ENCODE measurements at regions not wholly inside any gene's neighbourhood (a gene's known extent, or its start where the extent isn't known, plus 50 kb on each side); places are given as distances from the start of the nearest gene placed in this dataset.

GRCh38 chr2:138335036-138335435 is 166.5 kb upstream of the SPOPL start:
- Histone ChIP-seq H4K20me1 (ENCODE audit: insufficient read depth, low read length) (no peaks in the 10 kb centered on the region), H3K9me3 (ENCODE audit: insufficient read depth, low read length, severe bottlenecking) (no peaks in the 10 kb centered on the region), H3K4me1 (ENCODE audit: insufficient read depth, low read length) (no peaks in the 10 kb centered on the region), H3K27ac (ENCODE audit: low read length) (no peak overlapping the region), H3K36me3 (ENCODE audit: insufficient read depth, low read length) (no peaks in the 10 kb centered on the region), H3K4me2 (ENCODE audit: insufficient read depth, low read length) (no peak overlapping the region), H2AFZ (ENCODE audit: low read depth, low read length) (no peak overlapping the region), H3K4me3 (ENCODE audit: low read depth in 1 of 2, low read length in 2 of 2) (no peak overlapping the region), H3K79me2 (ENCODE audit: insufficient read depth, low read length) (no peaks in the 10 kb centered on the region), H3K27me3 (ENCODE audit: insufficient read depth, low read length, poor library complexity) (no peaks in the 10 kb centered on the region), H3K9ac (ENCODE audit: low read depth, low read length) (no peak overlapping the region)
- TF ChIP-seq, protein P1, sequence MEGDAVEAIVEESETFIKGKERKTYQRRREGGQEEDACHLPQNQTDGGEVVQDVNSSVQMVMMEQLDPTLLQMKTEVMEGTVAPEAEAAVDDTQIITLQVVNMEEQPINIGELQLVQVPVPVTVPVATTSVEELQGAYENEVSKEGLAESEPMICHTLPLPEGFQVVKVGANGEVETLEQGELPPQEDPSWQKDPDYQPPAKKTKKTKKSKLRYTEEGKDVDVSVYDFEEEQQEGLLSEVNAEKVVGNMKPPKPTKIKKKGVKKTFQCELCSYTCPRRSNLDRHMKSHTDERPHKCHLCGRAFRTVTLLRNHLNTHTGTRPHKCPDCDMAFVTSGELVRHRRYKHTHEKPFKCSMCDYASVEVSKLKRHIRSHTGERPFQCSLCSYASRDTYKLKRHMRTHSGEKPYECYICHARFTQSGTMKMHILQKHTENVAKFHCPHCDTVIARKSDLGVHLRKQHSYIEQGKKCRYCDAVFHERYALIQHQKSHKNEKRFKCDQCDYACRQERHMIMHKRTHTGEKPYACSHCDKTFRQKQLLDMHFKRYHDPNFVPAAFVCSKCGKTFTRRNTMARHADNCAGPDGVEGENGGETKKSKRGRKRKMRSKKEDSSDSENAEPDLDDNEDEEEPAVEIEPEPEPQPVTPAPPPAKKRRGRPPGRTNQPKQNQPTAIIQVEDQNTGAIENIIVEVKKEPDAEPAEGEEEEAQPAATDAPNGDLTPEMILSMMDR (IDR thresholded peaks at IDR 0.05; ENCODE audit: borderline replicate concordance, extremely low read depth, low read length, poor library complexity, severe bottlenecking), result no peak
- TF ChIP-seq EZH2 (IDR thresholded peaks at IDR 0.05; ENCODE audit: borderline replicate concordance, low read depth, low read length, severe bottlenecking), result no peak
- ATAC-seq (ENCODE audit: insufficient read depth, low read depth) (no peak), DNase-seq (no peak)

GRCh38 chr2:138336146-138336545 is 165.4 kb upstream of the SPOPL start:
- H2AFZ ChIP-seq (ENCODE audit: low read depth, low read length), result no peak overlapping the region
- no peaks in the 10 kb centered on the region for H3K36me3 ChIP-seq (ENCODE audit: insufficient read depth, low read length)
- DNase-seq (no peak), ATAC-seq (ENCODE audit: insufficient read depth, low read depth) (no peak)
- H4K20me1 ChIP-seq (ENCODE audit: insufficient read depth, low read length), result no peaks in the 10 kb centered on the region
- H3K79me2 ChIP-seq (ENCODE audit: insufficient read depth, low read length), result no peaks in the 10 kb centered on the region
- no peak overlapping the region for H3K4me2 ChIP-seq (ENCODE audit: insufficient read depth, low read length)
- H3K9me3 ChIP-seq (ENCODE audit: insufficient read depth, low read length, severe bottlenecking), result no peaks in the 10 kb centered on the region
- H3K27me3 ChIP-seq (ENCODE audit: insufficient read depth, low read length, poor library complexity), result no peaks in the 10 kb centered on the region
- H3K27ac ChIP-seq (ENCODE audit: low read length), result no peak overlapping the region
- no peaks in the 10 kb centered on the region for H3K4me1 ChIP-seq (ENCODE audit: insufficient read depth, low read length)
- no peak overlapping the region for H3K9ac ChIP-seq (ENCODE audit: low read depth, low read length)
- TF ChIP-seq, protein P1 (IDR thresholded peaks at IDR 0.05; ENCODE audit: borderline replicate concordance, extremely low read depth, low read length, poor library complexity, severe bottlenecking), result no peak
- no peak for TF ChIP-seq EZH2 (IDR thresholded peaks at IDR 0.05; ENCODE audit: borderline replicate concordance, low read depth, low read length, severe bottlenecking)
- no peak overlapping the region for H3K4me3 ChIP-seq (ENCODE audit: low read depth in 1 of 2, low read length in 2 of 2)

- H3K27ac ChIP-seq (ENCODE audit: low read length), result no peak overlapping the region
- no peaks in the 10 kb centered on the region for H3K79me2 ChIP-seq (ENCODE audit: insufficient read depth, low read length)
- no peaks in the 10 kb centered on the region for H3K9me3 ChIP-seq (ENCODE audit: insufficient read depth, low read length, severe bottlenecking)
- H2AFZ ChIP-seq (ENCODE audit: low read depth, low read length), result no peak overlapping the region
- no peaks in the 10 kb centered on the region for H3K4me1 ChIP-seq (ENCODE audit: insufficient read depth, low read length)
- no peak for DNase-seq
- no peak for TF ChIP-seq EZH2 (IDR thresholded peaks at IDR 0.05; ENCODE audit: borderline replicate concordance, low read depth, low read length, severe bottlenecking)
- TF ChIP-seq, protein P1 (IDR thresholded peaks at IDR 0.05; ENCODE audit: borderline replicate concordance, extremely low read depth, low read length, poor library complexity, severe bottlenecking), result no peak
- no peaks in the 10 kb centered on the region for H3K36me3 ChIP-seq (ENCODE audit: insufficient read depth, low read length)
- H4K20me1 ChIP-seq (ENCODE audit: insufficient read depth, low read length), result no peaks in the 10 kb centered on the region
- no peak overlapping the region for H3K4me3 ChIP-seq (ENCODE audit: low read depth in 1 of 2, low read length in 2 of 2)
- H3K4me2 ChIP-seq (ENCODE audit: insufficient read depth, low read length), result no peak overlapping the region
- no peaks in the 10 kb centered on the region for H3K27me3 ChIP-seq (ENCODE audit: insufficient read depth, low read length, poor library complexity)
- no peak for ATAC-seq (ENCODE audit: insufficient read depth, low read depth)
- no peak overlapping the region for H3K9ac ChIP-seq (ENCODE audit: low read depth, low read length)
These were observed 146.3 kb upstream of the SPOPL start for GRCh38 chr2:138355244-138355643.

- Histone ChIP-seq H3K4me1 (ENCODE audit: insufficient read depth, low read length) (no peaks in the 10 kb centered on the region), H3K27ac (ENCODE audit: low read length) (no peak overlapping the region), H3K9me3 (ENCODE audit: insufficient read depth, low read length, severe bottlenecking) (no peaks in the 10 kb centered on the region), H3K27me3 (ENCODE audit: insufficient read depth, low read length, poor library complexity) (no peaks in the 10 kb centered on the region), H3K4me2 (ENCODE audit: insufficient read depth, low read length) (no peak overlapping the region), H3K79me2 (ENCODE audit: insufficient read depth, low read length) (no peaks in the 10 kb centered on the region), H3K36me3 (ENCODE audit: insufficient read depth, low read length) (no peaks in the 10 kb centered on the region), H4K20me1 (ENCODE audit: insufficient read depth, low read length) (no peaks in the 10 kb centered on the region), H3K9ac (ENCODE audit: low read depth, low read length) (no peak overlapping the region), H2AFZ (ENCODE audit: low read depth, low read length) (no peak overlapping the region), H3K4me3 (ENCODE audit: low read depth in 1 of 2, low read length in 2 of 2) (no peak overlapping the region)
- TF ChIP-seq, protein P1 (IDR thresholded peaks at IDR 0.05; ENCODE audit: borderline replicate concordance, extremely low read depth, low read length, poor library complexity, severe bottlenecking), result no peak
- no peak for TF ChIP-seq EZH2 (IDR thresholded peaks at IDR 0.05; ENCODE audit: borderline replicate concordance, low read depth, low read length, severe bottlenecking)
- no peak for ATAC-seq (ENCODE audit: insufficient read depth, low read depth)
- no peak for DNase-seq
These were observed 145.4 kb upstream of the SPOPL start for GRCh38 chr2:138356178-138356577.
